Fibroblast of the aortic adventitia (primary cell): ENCODE measurements at regions not wholly inside any gene's neighbourhood (a gene's known extent, or its start where the extent isn't known, plus 50 kb on each side); places are given as distances from the start of the nearest gene placed in this dataset.
"Not testable (repeated sequence)": the region's sequence is repeated elsewhere in the genome, so short reads cannot be mapped to it uniquely, and the experiment has no call there.

Experiments used
- DNase-seq: peaks from one replicate; pipeline ENCODE4 v3.0.0-alpha.2; 2010; ENCODE audit warnings: low read depth
- H3K4me3 ChIP-seq: 2 replicates; pipeline ENCODE4 v1.5.1; 2011; ENCODE audit warnings: low read depth, mild to moderate bottlenecking, control low read depth, low read length, moderate library complexity
- CTCF ChIP-seq: IDR thresholded peaks from 2 replicates; pipeline ENCODE4 v1.5.1; 2011; ENCODE audit warnings: mild to moderate bottlenecking, low read length, control low read depth, inconsistent platforms; ENCODE audit not compliant: insufficient read depth

DNA sequence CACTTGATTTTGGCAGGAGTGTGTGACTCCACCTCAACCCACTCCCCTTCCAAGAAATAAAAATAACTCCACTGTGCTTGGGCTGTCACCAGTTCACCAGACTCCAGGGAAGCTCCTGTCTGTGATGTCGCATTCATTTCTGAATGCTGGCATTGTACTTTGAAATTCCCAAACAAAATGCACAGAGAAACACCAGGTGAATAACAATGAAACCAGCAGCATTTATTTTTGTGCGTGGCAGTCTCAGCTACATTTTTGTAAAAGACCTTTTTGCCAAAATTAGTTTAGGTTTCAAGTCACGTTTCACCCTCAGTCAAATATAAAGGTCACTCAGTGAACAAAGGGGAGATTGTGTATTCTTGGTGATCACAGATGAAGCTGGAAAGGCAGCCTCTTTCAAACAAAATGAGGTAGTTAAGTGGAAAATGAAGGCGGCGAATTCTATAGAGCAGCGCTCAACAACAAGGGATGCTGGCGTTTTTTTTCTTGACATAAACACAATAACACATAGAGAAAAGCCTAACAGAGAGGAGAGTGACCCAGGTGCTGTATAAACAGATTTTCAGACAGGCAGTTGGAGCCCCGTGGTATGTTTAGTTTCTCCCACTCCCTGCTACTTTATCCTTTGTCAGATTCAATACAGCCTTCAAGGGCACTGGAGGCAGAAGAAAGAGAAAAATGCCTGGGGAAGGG, 210.3 kb upstream of the GCFC2 start:
- H3K4me3 ChIP-seq, result no peak overlapping the region
- DNase-seq, result no peak
- no peak for TF ChIP-seq CTCF

GRCh38 chr2:75915851-75916634, 205.3 kb upstream of the GCFC2 start:
- no peak for DNase-seq
- TF ChIP-seq CTCF, result no peak
- H3K4me3 ChIP-seq, result no peak overlapping the region

GRCh38 chr2:75896779-75897366, 186.2 kb upstream of the GCFC2 start:
- H3K4me3 ChIP-seq, result no peak overlapping the region
- no peak for TF ChIP-seq CTCF
- no peak for DNase-seq

DNA sequence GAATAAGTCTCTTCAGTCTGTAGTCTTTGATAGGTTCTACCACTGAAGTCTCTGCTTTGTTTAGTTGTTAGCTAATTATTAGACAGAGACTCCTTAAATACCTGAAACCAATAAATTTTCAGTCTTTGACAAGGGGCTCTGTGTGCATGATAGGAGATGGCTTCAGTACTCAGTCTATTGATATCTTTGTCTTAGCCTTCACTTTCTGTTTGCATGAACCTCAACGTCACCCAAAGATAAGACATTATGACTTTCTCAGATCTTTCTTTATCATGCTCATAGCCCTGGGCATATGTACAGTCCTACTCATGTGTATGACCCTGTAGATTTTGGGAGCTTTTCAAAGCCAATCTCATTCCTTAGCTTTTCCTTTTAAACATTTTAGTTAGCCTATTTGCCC, 183.5 kb upstream of the GCFC2 start:
- no peak for TF ChIP-seq CTCF
- no peak for DNase-seq
- H3K4me3 ChIP-seq, result no peak overlapping the region

GRCh38 chr2:75892490-75892889, 181.8 kb upstream of the GCFC2 start:
- no peak for TF ChIP-seq CTCF
- H3K4me3 ChIP-seq, result no peak overlapping the region
- DNase-seq, result no peak

DNA sequence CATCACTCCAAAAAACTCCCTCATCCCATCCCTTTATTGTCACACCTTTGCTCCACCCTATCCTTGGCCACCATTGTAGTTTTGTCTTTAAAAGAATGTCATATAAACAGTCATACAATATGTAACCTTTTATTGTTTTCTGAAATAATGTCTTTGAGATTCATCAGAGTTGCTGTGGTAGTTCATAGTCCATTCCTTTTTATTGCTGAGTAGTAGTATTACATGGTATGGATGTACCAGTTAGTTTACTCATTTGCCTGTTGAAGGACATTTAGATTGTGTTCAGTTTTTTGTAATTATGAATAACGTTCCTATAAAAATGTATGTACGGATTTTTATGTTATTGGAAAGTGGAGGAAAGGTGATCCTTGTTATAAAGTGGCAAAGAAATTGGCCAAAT, 171.8 kb upstream of the GCFC2 start:
- no peak overlapping the region for H3K4me3 ChIP-seq
- DNase-seq, result no peak
- no peak for TF ChIP-seq CTCF

- not testable (repeated sequence) for H3K4me3 ChIP-seq, DNase-seq
Measured at GRCh38 chr2:75875606-75876005, 164.9 kb upstream of the GCFC2 start.

DNA sequence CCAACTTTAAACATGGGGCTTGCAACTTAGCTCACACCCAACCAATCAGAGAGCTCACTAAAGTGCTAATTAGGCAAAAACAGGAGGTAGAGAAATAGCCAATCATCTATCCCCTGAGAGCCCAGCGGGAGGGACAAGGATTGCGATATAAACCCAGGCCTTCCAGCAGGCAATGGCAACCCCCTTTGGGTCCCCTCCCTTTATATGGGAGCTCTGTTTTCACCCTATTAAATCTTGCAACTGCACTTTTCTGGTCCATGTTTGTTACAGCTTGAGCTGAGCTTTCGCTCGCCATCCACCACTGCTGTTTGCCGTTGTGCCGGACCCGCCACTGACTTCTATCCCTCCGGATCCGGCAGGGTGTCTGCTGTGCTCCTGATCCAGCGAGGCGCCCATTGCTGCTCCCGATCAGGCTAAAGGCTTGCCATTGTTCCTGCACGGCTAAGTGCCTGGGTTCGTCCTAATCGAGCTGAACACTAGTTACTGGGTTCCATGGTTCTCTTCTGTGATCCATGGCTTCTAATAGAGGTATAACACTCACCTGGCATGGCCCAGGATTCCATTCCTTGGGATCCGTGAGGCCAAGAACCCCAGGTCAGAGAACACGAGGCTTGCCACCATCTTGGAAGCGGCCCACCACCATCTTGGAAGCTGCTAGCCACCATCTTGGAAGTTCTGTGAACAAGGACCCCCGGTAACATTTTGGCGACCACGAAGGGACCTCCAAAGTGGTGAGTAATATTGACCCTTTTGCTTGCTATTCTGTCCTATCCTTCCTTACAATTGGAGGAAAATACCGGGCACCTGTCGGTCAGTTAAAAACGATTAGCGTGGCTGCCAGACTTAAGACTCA, 161.3 kb upstream of the GCFC2 start:
- H3K4me3 ChIP-seq, DNase-seq: not testable (repeated sequence)
